ENCODE measurements at regions not wholly inside any gene's neighbourhood (a gene's known extent, or its start where the extent isn't known, plus 50 kb on each side); places are given as distances from the start of the nearest gene placed in this dataset.
"Not testable (repeated sequence)": the region's sequence is repeated elsewhere in the genome, so short reads cannot be mapped to it uniquely, and the experiment has no call there.

- no peak for DNase-seq
Measured at GRCh38 chr9:21533597-21533996, 51.5 kb upstream of the IFNE start.

GRCh38 chr9:21535396-21535795 is 53.3 kb upstream of the IFNE start:
- DNase-seq: no peak

- DNase-seq: no peak
Measured at GRCh38 chr9:21542787-21543186, 60.7 kb upstream of the IFNE start.

- DNase-seq: no peak
Measured at GRCh38 chr9:21543187-21543586, 61.1 kb upstream of the IFNE start.

- not testable (repeated sequence) for DNase-seq
Measured at GRCh38 chr9:21543816-21544215, 61.7 kb upstream of the IFNE start.

- DNase-seq: no peak
Measured at GRCh38 chr9:21546949-21547348, 64.8 kb upstream of the IFNE start.

GRCh38 chr9:21549251-21549765 is 67.2 kb upstream of the IFNE start:
- DNase-seq: no peak

- no peak for DNase-seq
Measured at GRCh38 chr9:21549890-21550289, 67.8 kb upstream of the IFNE start.

GRCh38 chr9:21550392-21550791 is 68.3 kb upstream of the IFNE start:
- no peak for DNase-seq

GRCh38 chr9:21551401-21551800 is 69.3 kb upstream of the IFNE start:
- DNase-seq: no peak

- DNase-seq: no peak
Measured at GRCh38 chr9:21552244-21553170, 70.4 kb upstream of the IFNE start.

- DNase-seq: no peak
Measured at GRCh38 chr9:21553441-21553840, 71.3 kb upstream of the IFNE start.

- DNase-seq: no peak
Measured at GRCh38 chr9:21554813-21555212, 72.7 kb upstream of the IFNE start.

- DNase-seq: no peak
Measured at GRCh38 chr9:21555911-21556310, 73.8 kb upstream of the IFNE start.

- no peak for DNase-seq
Measured at GRCh38 chr9:21556581-21557427, 74.7 kb upstream of the IFNE start.

GRCh38 chr9:21557428-21557768 is 75.3 kb upstream of the IFNE start:
- no peak for DNase-seq

GRCh38 chr9:21558079-21558478 is 76.0 kb upstream of the IFNE start:
- DNase-seq: no peak

- peak in 1 of 2 experiments; percentile 25 for DNase-seq
Measured at GRCh38 chr9:21558615-21559401, 76.7 kb upstream of the IFNE start.

GRCh38 chr9:21559402-21560280 is 77.5 kb upstream of the IFNE start:
- DNase-seq: peak; percentile 31 to 56

GRCh38 chr9:21560281-21560745 is 78.2 kb upstream of the IFNE start:
- DNase-seq: no peak

- no peak for DNase-seq
Measured at GRCh38 chr9:21561502-21561901, 79.4 kb upstream of the IFNE start.

GRCh38 chr9:21564175-21564574 is 82.1 kb upstream of the IFNE start:
- no peak for DNase-seq

Measured in NCI-H2081 (cell line).